ENCODE measurements at regions not wholly inside any gene's neighbourhood (a gene's known extent, or its start where the extent isn't known, plus 50 kb on each side); places are given as distances from the start of the nearest gene placed in this dataset.

- H4K8ac ChIP-seq (ENCODE audit: low read length): no peak overlapping the region
- WGBS: 30% methylated on average over 4 of the region's 5 CpGs
- peak overlapping the region; percentile 51 to 80 for H2BK12ac ChIP-seq (ENCODE audit: low read length in 2 of 2)
- no peak overlapping the region for H3K4me2 ChIP-seq (ENCODE audit: low read length, poor library complexity, severe bottlenecking)
- peaks cover 2% of the 10 kb centered on the region for H3K79me1 ChIP-seq (replicated peaks; ENCODE audit: low read length, poor library complexity, severe bottlenecking)
- H2BK5ac ChIP-seq (ENCODE audit: low read depth, low read length, poor library complexity, severe bottlenecking): peak overlapping the region; percentile 54
- H3K27ac ChIP-seq (ENCODE audit: low read length, poor library complexity, severe bottlenecking): peak overlapping the region; percentile 83
- H2BK15ac ChIP-seq (ENCODE audit: low read depth, poor library complexity, severe bottlenecking): no peak overlapping the region
- H2AFZ ChIP-seq (ENCODE audit: low read depth, low read length): peak overlapping the region; percentile 5
- DNase-seq: peak; percentile 74
- H3K18ac ChIP-seq (ENCODE audit: low read depth in 1 of 2, low read length in 2 of 2): peak overlapping the region; percentile 34 to 67
- no peak overlapping the region for H4K91ac ChIP-seq (ENCODE audit: low read length)
- no peak overlapping the region for H3K14ac ChIP-seq (ENCODE audit: low read length in 2 of 2)
- no peaks in the 10 kb centered on the region for H3K27me3 ChIP-seq (ENCODE audit: control insufficient read depth in 1 of 2, insufficient read depth in 1 of 2, low read length in 2 of 2)
- H3K36me3 ChIP-seq (ENCODE audit: control insufficient read depth in 1 of 2, insufficient read depth in 2 of 2, low read depth in 1 of 2, low read length in 2 of 2): no peaks in the 10 kb centered on the region
- peaks cover 22% of the 10 kb centered on the region for H3K4me1 ChIP-seq (ENCODE audit: control insufficient read depth, insufficient read depth, low read depth, low read length)
- no peak overlapping the region for H2BK120ac ChIP-seq (ENCODE audit: low read depth, low read length)
- H2AK5ac ChIP-seq (ENCODE audit: low read length, severe bottlenecking): peak overlapping the region; percentile 15
- H3K9me3 ChIP-seq (ENCODE audit: control insufficient read depth, low read length): no peaks in the 10 kb centered on the region
- H3K4me3 ChIP-seq (ENCODE audit: insufficient read depth in 1 of 2, low read depth in 1 of 2, low read length in 2 of 2): peak overlapping the region in 1 of 2 experiments; percentile 59
- H3K23ac ChIP-seq (ENCODE audit: low read length in 2 of 2): no peak overlapping the region
- peak overlapping the region; percentile 82 for H3K9ac ChIP-seq (ENCODE audit: low read length)
- H3K4ac ChIP-seq (ENCODE audit: low read depth in 1 of 2, low read length in 2 of 2): peak overlapping the region; percentile 9 to 97
Measured at GRCh38 chr14:49972131-49972671, 79.3 kb downstream of the ARF6 start.

GRCh38 chr14:49972823-49973222 is 79.9 kb downstream of the ARF6 start:
- Histone ChIP-seq H3K27ac (ENCODE audit: low read length, poor library complexity, severe bottlenecking) (peak overlapping the region; percentile 83), H2AK5ac (ENCODE audit: low read length, severe bottlenecking) (no peak overlapping the region), H3K9ac (ENCODE audit: low read length) (peak overlapping the region; percentile 82), H2BK12ac (ENCODE audit: low read length in 2 of 2) (no peak overlapping the region), H2AFZ (ENCODE audit: low read depth, low read length) (no peak overlapping the region), H3K23ac (ENCODE audit: low read length in 2 of 2) (no peak overlapping the region), H2BK15ac (ENCODE audit: low read depth, poor library complexity, severe bottlenecking) (no peak overlapping the region), H3K18ac (ENCODE audit: low read depth in 1 of 2, low read length in 2 of 2) (no peak overlapping the region), H3K4me2 (ENCODE audit: low read length, poor library complexity, severe bottlenecking) (no peak overlapping the region), H4K91ac (ENCODE audit: low read length) (no peak overlapping the region), H3K9me3 (ENCODE audit: control insufficient read depth, low read length) (no peaks in the 10 kb centered on the region), H3K27me3 (ENCODE audit: control insufficient read depth in 1 of 2, insufficient read depth in 1 of 2, low read length in 2 of 2) (no peaks in the 10 kb centered on the region), H3K4ac (ENCODE audit: low read depth in 1 of 2, low read length in 2 of 2) (no peak overlapping the region), H3K4me1 (ENCODE audit: control insufficient read depth, insufficient read depth, low read depth, low read length) (peaks cover 23% of the 10 kb centered on the region), H3K14ac (ENCODE audit: low read length in 2 of 2) (no peak overlapping the region), H2BK120ac (ENCODE audit: low read depth, low read length) (no peak overlapping the region), H2BK5ac (ENCODE audit: low read depth, low read length, poor library complexity, severe bottlenecking) (no peak overlapping the region), H4K8ac (ENCODE audit: low read length) (no peak overlapping the region), H3K79me1 (replicated peaks; ENCODE audit: low read length, poor library complexity, severe bottlenecking) (peaks cover 2% of the 10 kb centered on the region), H3K36me3 (ENCODE audit: control insufficient read depth in 1 of 2, insufficient read depth in 2 of 2, low read depth in 1 of 2, low read length in 2 of 2) (no peaks in the 10 kb centered on the region), H3K4me3 (ENCODE audit: insufficient read depth in 1 of 2, low read depth in 1 of 2, low read length in 2 of 2) (peak overlapping the region in 1 of 2 experiments; percentile 59)
- WGBS: 0% methylated on average over 3 of the region's 4 CpGs
- DNase-seq: peak; percentile 94

- Histone ChIP-seq H2BK120ac (ENCODE audit: low read depth, low read length) (no peak overlapping the region), H3K27me3 (ENCODE audit: control insufficient read depth in 1 of 2, insufficient read depth in 1 of 2, low read length in 2 of 2) (no peaks in the 10 kb centered on the region), H4K91ac (ENCODE audit: low read length) (no peak overlapping the region), H3K79me1 (replicated peaks; ENCODE audit: low read length, poor library complexity, severe bottlenecking) (peaks cover 5% of the 10 kb centered on the region), H2BK12ac (ENCODE audit: low read length in 2 of 2) (no peak overlapping the region), H4K8ac (ENCODE audit: low read length) (no peak overlapping the region), H2AK5ac (ENCODE audit: low read length, severe bottlenecking) (no peak overlapping the region), H3K4me1 (ENCODE audit: control insufficient read depth, insufficient read depth, low read depth, low read length) (peaks cover 21% of the 10 kb centered on the region), H3K4ac (ENCODE audit: low read depth in 1 of 2, low read length in 2 of 2) (no peak overlapping the region), H3K9ac (ENCODE audit: low read length) (peak overlapping the region; percentile 55), H2BK5ac (ENCODE audit: low read depth, low read length, poor library complexity, severe bottlenecking) (no peak overlapping the region), H3K4me3 (ENCODE audit: insufficient read depth in 1 of 2, low read depth in 1 of 2, low read length in 2 of 2) (no peak overlapping the region), H2AFZ (ENCODE audit: low read depth, low read length) (no peak overlapping the region), H3K4me2 (ENCODE audit: low read length, poor library complexity, severe bottlenecking) (no peak overlapping the region), H2BK15ac (ENCODE audit: low read depth, poor library complexity, severe bottlenecking) (no peak overlapping the region), H3K14ac (ENCODE audit: low read length in 2 of 2) (no peak overlapping the region), H3K18ac (ENCODE audit: low read depth in 1 of 2, low read length in 2 of 2) (no peak overlapping the region), H3K27ac (ENCODE audit: low read length, poor library complexity, severe bottlenecking) (peak overlapping the region; percentile 93), H3K36me3 (ENCODE audit: control insufficient read depth in 1 of 2, insufficient read depth in 2 of 2, low read depth in 1 of 2, low read length in 2 of 2) (no peaks in the 10 kb centered on the region), H3K23ac (ENCODE audit: low read length in 2 of 2) (no peak overlapping the region), H3K9me3 (ENCODE audit: control insufficient read depth, low read length) (no peaks in the 10 kb centered on the region)
- DNase-seq: peak; percentile 96
- 0% methylated on average over 1 of the region's 2 CpGs for WGBS
Measured at GRCh38 chr14:49975276-49975675, 82.4 kb downstream of the ARF6 start.

GRCh38 chr14:49975799-49976198 is 82.9 kb downstream of the ARF6 start:
- H3K4ac ChIP-seq (ENCODE audit: low read depth in 1 of 2, low read length in 2 of 2): peak overlapping the region in 1 of 2 experiments; percentile 53

More at GRCh38 chr14:49975799-49976198, 82.9 kb downstream of the ARF6 start:
- peak overlapping the region; percentile 93 for H3K27ac ChIP-seq (ENCODE audit: low read length, poor library complexity, severe bottlenecking)
- no peak overlapping the region for H3K4me3 ChIP-seq (ENCODE audit: insufficient read depth in 1 of 2, low read depth in 1 of 2, low read length in 2 of 2)
- H3K9me3 ChIP-seq (ENCODE audit: control insufficient read depth, low read length): no peaks in the 10 kb centered on the region
- DNase-seq: no peak
- no peak overlapping the region for H3K14ac ChIP-seq (ENCODE audit: low read length in 2 of 2)
- peak overlapping the region; percentile 59 for H2BK5ac ChIP-seq (ENCODE audit: low read depth, low read length, poor library complexity, severe bottlenecking)
- no peak overlapping the region for H2AFZ ChIP-seq (ENCODE audit: low read depth, low read length)
- H3K23ac ChIP-seq (ENCODE audit: low read length in 2 of 2): no peak overlapping the region
- H4K8ac ChIP-seq (ENCODE audit: low read length): peak overlapping the region; percentile 20
- peak overlapping the region; percentile 76 for H2AK5ac ChIP-seq (ENCODE audit: low read length, severe bottlenecking)
- no peaks in the 10 kb centered on the region for H3K36me3 ChIP-seq (ENCODE audit: control insufficient read depth in 1 of 2, insufficient read depth in 2 of 2, low read depth in 1 of 2, low read length in 2 of 2)
- no peak overlapping the region for H2BK120ac ChIP-seq (ENCODE audit: low read depth, low read length)
- H3K9ac ChIP-seq (ENCODE audit: low read length): peak overlapping the region; percentile 55
- peak overlapping the region; percentile 65 for H4K91ac ChIP-seq (ENCODE audit: low read length)
- no peak overlapping the region for H3K4me2 ChIP-seq (ENCODE audit: low read length, poor library complexity, severe bottlenecking)
- peaks cover 7% of the 10 kb centered on the region for H3K79me1 ChIP-seq (replicated peaks; ENCODE audit: low read length, poor library complexity, severe bottlenecking)
- H2BK12ac ChIP-seq (ENCODE audit: low read length in 2 of 2): peak overlapping the region; percentile 20 to 84
- peaks cover 18% of the 10 kb centered on the region for H3K4me1 ChIP-seq (ENCODE audit: control insufficient read depth, insufficient read depth, low read depth, low read length)
- H2BK15ac ChIP-seq (ENCODE audit: low read depth, poor library complexity, severe bottlenecking): peak overlapping the region; percentile 55
- WGBS: 80% methylated on average over 3 of the region's 3 CpGs
- H3K27me3 ChIP-seq (ENCODE audit: control insufficient read depth in 1 of 2, insufficient read depth in 1 of 2, low read length in 2 of 2): no peaks in the 10 kb centered on the region
- H3K18ac ChIP-seq (ENCODE audit: low read depth in 1 of 2, low read length in 2 of 2): peak overlapping the region; percentile 65 to 67

Measured in mesenchymal stem cell (in vitro differentiated cells and primary cell).